AG09319 (cell line): ENCODE measurements at regions not wholly inside any gene's neighbourhood (a gene's known extent, or its start where the extent isn't known, plus 50 kb on each side); places are given as distances from the start of the nearest gene placed in this dataset.

Experiments used
- DNase-seq: peaks from one replicate; pipeline ENCODE4 v3.0.0-alpha.2; 2010; ENCODE audit warnings: low read depth; ENCODE audit errors: extremely low read depth
- CTCF ChIP-seq: IDR thresholded peaks from 2 replicates; pipeline ENCODE4 v1.5.1; 2011; ENCODE audit warnings: low read depth, mild to moderate bottlenecking, inconsistent platforms, low read length, moderate library complexity

- DNase-seq: no peak
- no peak for TF ChIP-seq CTCF
These were observed 64.5 kb downstream of the COPS8 start for GRCh38 chr2:237150186-237150585.

- no peak for TF ChIP-seq CTCF
- DNase-seq: no peak
These were observed 65.2 kb downstream of the COPS8 start for GRCh38 chr2:237150831-237151375.

GRCh38 chr2:237152361-237152760 lies 66.7 kb downstream of the COPS8 start:
- TF ChIP-seq CTCF: no peak
- DNase-seq: peak; percentile 52

- no peak for DNase-seq
- TF ChIP-seq CTCF: no peak
These were observed 67.5 kb downstream of the COPS8 start for GRCh38 chr2:237153181-237153580.

GRCh38 chr2:237154082-237154638 lies 68.5 kb downstream of the COPS8 start:
- no peak for DNase-seq
- peak; percentile 73 for TF ChIP-seq CTCF

- no peak for DNase-seq
- TF ChIP-seq CTCF: no peak
These were observed 69.5 kb downstream of the COPS8 start for GRCh38 chr2:237154884-237155851.
